Medulla oblongata (tissue), 1 donor: ENCODE measurements at regions not wholly inside any gene's neighbourhood (a gene's known extent, or its start where the extent isn't known, plus 50 kb on each side); places are given as distances from the start of the nearest gene placed in this dataset.
"Not testable (repeated sequence)": the region's sequence is repeated elsewhere in the genome, so short reads cannot be mapped to it uniquely, and the experiment has no call there.

ENCODE experiments used
- DNase-seq: peaks from one replicate; pipeline ENCODE4 v3.0.0-alpha.2; 2015; ENCODE audit errors: extremely low spot score

DNA sequence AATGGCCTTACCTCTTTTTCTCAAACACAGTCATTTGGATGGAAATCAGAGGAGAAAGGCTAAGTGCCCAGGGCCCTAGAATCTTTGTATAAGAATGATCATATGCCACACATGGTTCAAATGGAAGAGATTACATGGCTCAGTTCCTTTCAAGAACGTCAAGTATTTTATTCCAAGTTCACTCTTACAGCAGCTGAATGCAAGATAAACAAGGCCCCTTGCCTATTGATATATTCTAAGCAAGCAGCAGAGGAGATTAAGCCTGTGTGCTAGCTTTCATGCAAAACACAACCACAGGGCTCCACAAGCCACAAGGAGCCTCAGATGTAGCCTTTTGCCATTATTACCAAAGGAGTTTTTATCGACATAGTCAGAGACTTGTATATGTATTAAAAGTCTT is 55.3 kb upstream of the SLCO6A1 start:
- DNase-seq = no peak

DNA sequence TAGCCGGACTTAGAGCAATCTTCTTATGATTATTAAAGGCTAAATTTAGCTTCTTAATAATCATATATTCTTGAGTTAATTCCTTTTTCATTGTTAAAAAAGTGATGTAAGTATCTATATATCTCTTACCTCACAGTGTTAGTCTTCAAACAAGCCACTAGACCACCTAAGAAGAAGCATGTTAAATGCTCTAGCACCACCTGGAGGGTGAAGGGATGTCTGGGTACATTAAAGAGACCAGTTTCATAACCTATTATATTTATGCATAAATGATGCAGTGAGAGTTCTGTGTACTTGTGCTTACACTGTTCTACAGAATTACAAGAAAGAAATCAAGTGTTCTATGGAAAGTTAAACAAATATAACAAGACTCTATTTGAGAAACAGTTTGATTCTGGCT is 55.9 kb upstream of the SLCO6A1 start:
- DNase-seq = no peak

DNA sequence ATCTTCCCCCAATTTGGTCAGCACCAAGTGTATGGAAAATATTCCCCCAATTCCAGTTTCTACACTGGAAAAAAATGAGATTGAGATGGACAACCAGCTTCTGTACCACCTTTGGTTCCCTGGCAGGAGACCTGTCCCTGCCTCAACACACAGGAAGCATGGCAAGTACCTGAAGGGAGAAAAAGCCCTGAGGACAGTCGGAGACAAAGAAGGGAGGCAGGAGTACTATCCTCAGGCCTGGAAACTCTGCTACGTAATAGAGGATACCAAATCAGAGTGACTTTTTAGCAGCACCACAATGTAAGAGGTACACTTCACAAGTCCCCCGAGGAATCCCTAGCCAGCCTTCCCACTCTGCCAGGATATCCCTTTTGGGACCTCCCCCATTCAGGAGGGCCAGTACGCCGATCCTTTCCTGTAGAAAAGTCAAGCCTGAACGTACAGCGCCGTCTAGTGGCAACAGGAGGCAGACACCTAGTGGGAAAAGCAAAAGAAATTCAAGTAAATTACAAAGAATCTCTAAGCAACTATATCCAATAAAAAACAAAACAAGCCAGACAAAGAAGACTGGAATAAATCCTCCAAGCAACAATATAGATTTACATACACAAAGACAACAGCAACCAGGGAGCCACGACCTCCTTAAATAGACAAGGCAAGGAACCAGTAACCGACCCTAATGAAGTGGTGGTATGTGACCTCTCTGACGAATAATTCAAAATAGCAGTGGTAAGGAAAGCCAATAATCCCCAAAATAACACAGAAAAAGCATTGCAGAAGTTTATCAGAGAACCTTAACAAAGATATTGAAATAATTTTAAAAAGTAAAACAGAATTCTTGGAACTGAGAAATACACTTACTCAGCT is 63.3 kb upstream of the SLCO6A1 start:
- DNase-seq = no peak

DNA sequence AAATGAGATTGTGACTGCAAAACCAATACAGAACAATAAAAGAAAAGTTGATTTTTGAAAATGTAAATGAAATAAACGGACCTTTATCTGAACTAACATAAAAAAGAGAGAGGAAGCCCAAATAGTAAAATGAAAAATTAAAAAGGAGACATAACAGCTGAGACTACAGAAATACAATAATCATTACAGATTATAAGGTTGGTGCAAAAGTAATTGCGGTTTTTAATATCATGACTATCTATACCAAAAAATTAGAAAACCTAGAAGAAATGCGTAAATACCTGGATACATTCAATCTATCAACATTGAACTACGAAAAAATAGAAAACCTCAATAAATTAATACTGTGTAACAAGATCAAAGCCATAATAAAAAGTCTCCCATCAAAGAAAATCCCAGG is 71.9 kb upstream of the SLCO6A1 start:
- no peak for DNase-seq

DNA sequence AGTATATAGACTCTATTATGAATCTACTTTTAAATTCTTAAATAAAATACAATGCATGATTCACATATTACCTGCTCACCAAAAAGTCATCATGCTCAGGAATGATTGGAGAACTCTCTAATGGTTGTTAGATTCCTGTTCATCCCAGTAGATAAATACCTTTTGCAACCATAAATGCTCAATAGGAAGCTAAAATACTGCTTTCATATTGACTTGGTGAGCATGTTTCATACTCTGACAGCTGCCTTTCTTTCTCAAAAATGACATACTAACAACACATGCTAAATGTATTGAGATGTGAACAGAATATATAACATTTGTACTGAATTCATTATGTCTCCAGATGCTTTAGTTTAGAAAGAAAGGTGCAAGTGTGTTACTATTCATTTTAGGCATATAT is 79.6 kb upstream of the SLCO6A1 start:
- no peak for DNase-seq

DNA sequence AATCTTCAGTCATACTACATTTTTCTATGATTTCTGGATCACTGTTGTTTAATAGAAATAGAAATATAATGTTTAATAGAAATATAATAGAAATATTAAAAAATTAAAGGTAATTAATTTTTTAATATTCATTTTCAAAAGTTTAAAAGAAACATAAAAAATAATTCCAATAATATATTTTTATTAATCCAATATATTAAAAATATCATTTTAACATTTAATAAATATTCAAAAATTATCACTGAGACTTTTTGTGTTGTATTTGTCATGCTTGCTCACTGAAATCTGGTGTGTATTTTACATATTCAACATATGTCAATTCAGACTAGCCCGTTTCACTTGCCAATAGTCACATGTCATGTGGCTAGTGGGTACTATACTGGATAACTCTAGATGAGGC is 80.6 kb upstream of the SLCO6A1 start:
- DNase-seq = no peak

DNA sequence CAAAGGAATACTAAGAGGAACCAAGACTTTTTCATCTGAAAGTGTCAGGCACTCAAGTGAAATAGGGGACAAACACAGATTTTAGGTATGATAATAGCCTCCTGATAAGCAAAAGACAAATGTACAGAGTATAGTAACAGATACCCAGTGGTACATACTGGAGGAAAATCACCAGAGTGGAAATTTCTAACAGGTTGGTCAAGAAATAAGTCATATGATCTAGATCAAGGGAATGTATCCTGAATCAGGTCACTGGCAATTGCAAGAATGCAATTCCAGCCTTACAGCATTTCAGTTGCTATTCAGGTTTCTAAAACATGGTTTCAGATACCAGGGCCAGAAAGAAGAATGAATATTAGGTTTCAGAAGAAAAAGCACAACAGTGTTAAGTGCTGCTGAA is 82.2 kb upstream of the SLCO6A1 start:
- no peak for DNase-seq

DNA sequence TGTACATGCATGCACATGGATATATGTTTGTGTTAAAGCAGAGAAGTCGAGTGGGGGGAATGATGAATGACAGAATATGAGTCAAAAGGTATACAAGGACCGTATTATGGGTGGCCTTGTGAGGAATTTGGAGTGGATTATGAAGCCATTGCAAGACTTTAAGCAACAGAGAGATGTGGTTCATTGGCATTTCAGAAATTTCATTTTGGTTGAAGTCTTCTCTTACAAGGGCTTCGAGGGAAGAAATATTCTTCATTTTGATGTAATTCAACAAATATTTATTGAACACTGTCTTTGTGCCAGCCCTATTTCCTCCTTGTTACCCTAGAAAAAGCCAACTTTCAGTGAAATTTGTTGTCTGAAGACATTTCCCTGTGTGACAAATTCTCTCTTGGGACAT is 83.9 kb upstream of the SLCO6A1 start:
- no peak for DNase-seq

DNA sequence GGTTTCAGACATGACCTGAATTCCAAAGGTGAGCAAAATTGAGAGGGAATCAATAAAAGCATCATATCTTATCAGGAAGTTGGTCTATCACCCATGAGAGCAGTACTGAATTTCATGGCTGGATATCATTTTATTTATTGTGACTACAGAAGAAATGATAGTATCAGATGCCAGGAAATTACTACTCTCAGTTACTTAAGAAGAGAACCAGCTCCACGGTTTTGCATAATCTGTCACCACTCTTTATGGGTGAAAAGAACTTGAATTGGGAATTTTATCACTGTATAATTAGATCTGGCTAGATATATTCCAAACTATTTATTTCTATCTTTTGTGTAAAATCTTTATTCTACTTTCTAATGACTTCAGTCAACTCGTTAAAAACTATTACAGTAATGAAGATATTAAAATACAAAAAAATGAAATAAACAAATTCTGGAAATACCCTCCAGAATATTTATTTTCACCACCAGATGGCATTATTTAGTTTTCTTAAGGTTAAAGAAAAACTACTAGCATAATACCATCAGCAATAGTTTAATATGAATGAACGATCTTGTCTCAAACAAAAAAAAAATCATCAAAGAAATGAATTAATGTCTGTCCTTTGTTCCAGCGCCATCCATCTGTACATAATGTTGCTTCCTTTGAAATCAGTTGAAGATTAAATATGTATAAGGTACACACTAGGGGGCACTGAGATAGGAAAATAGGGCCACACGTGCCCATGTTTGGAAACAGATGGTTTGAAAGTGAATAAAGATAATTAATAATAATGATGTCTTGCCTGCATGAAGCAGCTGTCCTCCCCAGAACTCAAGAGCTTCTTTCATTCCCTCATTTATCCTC is 84.7 kb upstream of the SLCO6A1 start:
- DNase-seq = peak; percentile 10

DNA sequence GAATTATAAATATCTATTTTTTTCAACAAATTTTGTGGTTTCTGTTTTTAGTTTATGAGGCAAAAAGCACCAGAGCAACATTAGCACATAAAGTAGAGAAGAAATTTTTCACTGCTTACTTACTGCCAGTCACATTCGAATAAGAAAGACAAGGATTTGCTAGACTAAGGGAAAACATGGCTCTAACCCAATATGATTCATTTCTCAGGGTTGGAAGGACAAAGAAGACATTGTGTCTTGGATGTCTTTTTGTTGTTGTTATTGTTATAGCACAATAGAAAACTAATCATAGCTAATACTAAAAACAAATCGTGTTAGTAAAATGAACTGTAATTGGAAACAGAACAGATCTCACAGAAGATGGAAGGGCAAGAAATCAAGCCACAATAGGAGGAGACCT is 90.9 kb upstream of the SLCO6A1 start:
- no peak for DNase-seq

DNA sequence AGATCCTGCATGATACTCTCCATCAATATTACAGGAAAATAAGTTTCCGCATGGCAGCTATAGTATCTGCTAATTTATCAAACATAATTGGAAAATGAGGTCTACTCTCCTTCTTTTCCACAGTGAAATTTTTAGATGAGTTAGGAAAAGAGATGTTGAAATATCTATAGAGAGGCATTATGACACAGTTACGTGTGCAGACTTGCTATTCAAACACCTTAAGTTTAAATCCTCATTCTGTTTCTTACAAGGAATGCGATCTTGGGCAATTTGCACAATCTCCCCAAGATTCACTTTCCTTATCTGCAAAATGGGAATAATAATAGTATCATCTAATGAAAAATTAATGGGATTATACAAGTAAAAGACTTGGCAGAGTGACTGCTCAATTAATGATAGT is 91.7 kb upstream of the SLCO6A1 start:
- DNase-seq = no peak

DNA sequence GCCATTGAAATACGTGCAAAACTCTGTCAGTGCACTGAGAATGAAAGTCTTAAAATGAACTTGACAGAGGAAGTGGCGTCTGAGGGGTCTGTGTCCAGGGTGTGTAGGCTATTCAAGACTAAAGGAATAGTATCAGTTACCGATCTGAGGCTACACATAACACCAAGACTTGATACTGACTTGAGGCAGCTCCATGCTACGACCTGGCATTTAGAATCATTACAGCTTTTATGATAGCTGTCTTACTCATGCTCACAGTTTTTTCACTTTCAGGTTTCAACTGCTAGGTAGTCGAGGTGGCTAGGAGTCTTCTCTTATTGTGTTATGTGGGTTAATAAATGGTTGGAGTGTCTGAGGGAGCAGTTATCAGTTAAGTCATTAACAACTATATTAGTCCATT is 92.8 kb upstream of the SLCO6A1 start:
- no peak for DNase-seq

DNA sequence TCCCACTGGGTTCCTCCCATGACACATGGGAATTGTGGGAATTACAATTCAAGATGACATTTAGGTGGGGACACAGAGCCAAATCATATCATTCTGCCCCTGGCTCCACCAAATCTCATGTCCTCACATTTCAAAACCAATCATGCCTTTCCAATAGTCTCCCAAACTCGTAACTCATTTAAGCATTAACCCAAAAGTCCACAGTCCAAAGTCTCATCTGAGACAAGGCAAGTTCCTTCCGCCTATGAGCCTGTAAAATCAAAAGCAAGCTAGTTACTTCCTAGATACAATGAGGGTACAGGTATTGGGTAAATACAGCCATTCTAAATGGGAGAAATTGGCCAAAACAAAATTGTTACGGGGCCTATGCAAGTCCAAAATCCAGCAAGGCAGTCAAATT is 93.8 kb upstream of the SLCO6A1 start:
- DNase-seq = not testable (repeated sequence)

DNA sequence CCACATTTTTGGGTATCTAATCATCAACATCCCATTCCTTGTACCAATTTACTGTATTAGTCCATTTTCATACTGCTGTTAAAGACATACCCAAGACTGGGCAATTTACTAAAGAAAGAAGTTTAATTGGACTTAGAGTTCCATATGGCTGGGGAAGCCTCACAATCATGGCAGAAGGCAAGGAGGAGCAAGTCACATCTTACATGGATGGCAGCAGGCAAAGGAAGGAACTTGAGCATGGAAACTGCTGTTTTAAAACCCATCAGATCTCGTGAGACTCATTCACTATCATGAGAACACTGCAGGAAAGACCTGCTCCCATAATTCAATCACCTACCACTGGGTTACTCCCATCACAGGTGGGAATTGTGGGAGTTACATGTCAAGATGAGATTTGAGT is 95.4 kb upstream of the SLCO6A1 start:
- no peak for DNase-seq

DNA sequence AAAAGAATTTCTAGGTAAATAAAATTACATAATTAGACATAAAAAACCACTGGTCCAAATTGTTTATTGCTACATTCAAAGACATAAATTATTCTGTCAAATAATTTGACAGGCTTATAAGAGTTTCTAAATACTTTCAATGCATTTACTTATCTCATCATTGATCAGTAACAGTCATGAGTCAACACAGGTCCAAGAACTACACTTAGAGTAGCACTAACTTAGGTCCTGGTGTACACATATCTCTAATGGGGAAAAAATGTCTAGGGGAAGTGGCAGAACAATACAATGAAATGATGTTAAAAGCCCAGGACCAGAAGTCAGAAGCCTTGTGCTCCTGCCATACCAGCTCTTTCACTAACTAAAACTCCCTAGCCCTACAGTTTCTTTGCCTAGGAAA is 96.5 kb upstream of the SLCO6A1 start:
- DNase-seq = no peak

DNA sequence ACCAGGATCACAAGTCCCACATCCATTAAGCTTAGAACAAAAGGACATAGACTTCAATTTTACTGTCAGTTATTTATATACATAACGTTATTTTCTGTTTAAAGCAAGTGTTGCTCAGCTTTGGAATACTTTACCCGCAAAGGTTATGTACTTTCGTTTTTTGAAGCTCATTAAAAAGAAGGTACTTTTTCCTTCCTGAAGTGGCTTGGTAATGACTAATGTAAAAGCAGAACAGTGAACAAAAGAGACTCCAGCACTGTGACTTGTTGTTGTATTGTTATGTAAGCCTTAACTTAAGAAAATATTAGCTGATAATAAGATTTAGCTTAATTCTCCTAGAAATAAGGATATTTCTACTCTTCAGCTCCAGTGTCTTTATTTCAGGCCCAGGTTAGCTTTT is 97.3 kb upstream of the SLCO6A1 start:
- no peak for DNase-seq

DNA sequence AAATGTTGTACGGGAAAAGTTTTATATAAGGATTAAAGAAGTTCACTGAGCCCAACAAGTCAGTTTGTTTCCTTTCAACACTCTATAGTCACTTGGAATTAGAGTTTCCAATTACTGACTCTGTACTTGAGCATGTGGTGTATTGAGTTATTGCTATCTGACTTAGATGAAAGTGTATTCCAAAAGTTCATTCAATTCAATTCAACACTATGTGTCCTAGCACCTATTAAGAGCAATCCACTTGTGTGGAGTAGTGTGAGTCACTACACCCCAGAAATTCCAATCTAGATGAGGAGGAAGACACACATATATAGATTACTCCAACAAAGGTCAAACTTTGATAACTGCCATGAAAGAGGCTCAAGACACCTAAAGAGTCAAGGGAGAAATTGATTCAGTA is 98.2 kb upstream of the SLCO6A1 start:
- no peak for DNase-seq

DNA sequence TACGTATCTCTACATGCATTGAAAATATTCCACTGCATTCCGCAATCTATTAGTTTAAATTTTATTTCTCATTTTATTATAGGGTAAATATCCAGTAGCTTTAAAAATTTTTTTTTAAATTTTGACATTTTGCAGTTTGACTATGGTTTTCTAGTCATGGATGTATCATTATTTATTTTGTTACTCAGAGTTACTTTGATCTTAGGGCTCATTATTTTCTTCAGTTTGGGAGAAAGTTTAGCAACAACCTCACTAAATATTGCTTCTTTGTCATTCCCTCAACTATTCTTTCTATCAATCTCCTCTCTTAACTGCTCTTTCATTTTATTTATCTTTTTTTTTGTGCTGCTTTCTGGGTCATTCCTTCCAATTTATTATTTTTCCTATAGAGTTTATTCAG is 100.5 kb upstream of the SLCO6A1 start:
- no peak for DNase-seq

DNA sequence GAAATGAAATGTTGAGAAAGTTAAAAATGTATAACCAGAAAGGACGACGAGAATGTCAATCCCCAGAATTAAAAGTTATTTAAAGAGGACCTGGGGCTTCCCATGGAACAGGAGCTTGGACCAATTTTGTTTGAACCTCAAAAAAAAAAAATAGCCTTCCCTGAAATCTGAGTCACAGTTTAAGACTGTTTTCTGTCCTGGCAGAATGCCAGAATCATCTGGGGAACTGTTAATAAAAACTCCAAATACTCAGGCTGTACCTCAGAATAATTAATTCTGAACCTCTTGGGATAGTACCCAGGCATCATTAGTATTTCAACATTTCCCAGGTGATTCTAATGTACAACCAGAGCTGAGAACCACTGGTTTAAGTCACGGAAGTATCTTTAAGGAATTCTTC is 102.2 kb upstream of the SLCO6A1 start:
- DNase-seq = no peak

DNA sequence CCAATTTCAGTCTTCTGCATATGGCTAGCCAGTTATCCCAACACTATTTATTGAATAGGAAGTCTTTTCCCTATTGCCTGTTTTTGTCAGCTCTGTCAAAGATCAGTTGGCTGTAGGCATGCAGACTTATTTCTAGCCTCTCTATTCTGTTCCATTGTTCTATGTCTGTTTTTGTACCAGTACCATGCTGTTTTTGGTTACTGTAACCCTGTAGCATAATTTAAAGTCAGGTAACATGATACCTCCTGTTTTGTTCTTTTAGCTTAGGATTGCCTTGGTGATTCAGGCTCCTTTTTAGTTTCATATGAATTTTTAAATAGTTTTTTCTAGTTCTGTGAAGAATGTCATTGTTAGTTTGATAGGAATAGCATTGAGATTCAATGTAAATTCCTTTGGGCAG is 104.9 kb upstream of the SLCO6A1 start:
- no peak for DNase-seq

DNA sequence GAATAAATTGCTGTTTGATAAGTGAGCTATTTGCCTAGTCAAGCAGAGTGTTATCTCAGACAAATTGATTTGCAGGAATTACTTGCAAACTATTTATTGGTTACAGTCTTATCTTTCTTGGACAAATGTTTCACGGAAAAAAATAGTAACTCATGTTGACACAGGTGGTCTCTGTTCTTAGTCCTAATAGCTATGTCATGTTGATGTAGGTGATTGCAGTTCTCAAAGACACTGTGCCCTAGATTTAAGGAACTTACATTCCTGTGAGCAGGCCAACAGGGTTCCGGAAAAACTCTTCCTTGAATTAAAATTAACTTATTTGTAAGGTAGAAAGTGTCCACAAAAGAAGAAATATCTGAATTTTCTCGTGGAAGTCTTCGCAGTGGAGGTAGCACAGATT is 109.6 kb upstream of the SLCO6A1 start:
- no peak for DNase-seq

DNA sequence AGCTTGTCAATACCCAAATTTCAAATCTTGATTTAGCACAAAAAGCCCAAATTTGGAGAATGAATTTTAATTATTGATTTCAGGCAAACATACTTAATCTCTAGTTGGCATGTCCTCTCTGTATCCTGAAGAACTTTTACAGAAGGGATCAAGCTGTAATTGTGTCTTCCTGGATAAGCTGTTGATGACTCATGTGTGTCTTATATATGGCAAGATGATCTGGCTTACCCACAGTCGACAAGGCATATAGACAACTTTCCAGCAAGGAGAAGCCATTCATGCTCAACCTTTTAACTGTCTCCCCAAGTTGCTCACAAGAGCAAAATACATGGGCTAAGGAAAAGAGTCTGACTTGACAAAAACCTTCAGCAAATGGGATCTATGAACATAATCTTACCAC is 112.5 kb upstream of the SLCO6A1 start:
- DNase-seq = no peak

DNA sequence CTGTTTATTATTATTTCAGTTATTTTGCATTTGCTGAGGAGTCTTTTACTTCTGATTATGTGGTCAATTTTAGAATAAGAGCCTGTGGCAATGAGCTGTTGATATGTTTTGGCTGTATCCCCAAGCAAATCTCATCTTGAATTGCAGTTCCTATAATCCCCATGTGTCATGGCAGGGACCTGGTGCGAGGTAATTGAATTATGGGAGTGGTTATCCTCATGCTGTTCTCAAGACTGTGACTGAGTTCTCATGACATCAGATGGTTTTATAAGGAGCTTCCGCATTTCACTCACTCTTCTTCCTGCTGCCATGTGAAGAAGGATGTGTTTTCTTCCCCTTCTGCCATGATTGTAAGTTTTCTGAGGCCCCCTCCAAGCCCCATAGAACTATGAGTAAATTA is 114.9 kb upstream of the SLCO6A1 start:
- DNase-seq = no peak
